Peyer's patch (tissue), 4 donors: ENCODE measurements at regions not wholly inside any gene's neighbourhood (a gene's known extent, or its start where the extent isn't known, plus 50 kb on each side); places are given as distances from the start of the nearest gene placed in this dataset.

ENCODE experiments used
- CTCF ChIP-seq, 6 experiments: fragments of 450-650 bp in 4 of 6; fragments of 200-600 bp in 2 of 6; sonication (generic) in 1 of 6; IDR thresholded peaks; one replicate each; pipeline ENCODE4 v1.5.1; 2017 to 2019; ENCODE audit warnings: antibody characterized with exemption in 6 of 6, mild to moderate bottlenecking in 3 of 6, moderate library complexity in 1 of 6
- POLR2A ChIP-seq, 2 donors: fragments of 450-650 bp; IDR thresholded peaks; one replicate each; pipeline ENCODE4 v1.5.1; 2017; ENCODE audit warnings: antibody characterized with exemption in 2 of 2, mild to moderate bottlenecking in 2 of 2, moderate library complexity in 2 of 2

- TF ChIP-seq CTCF (IDR thresholded peaks at IDR 0.05) (no peak), POLR2A (IDR thresholded peaks at IDR 0.05) (no peak)
Measured at GRCh38 chr12:46112364-46112763, 122.0 kb upstream of the SCAF11 start.
